IMR-90 (cell line): ENCODE measurements at regions not wholly inside any gene's neighbourhood (a gene's known extent, or its start where the extent isn't known, plus 50 kb on each side); places are given as distances from the start of the nearest gene placed in this dataset.

Source experiments
- ATAC-seq: fragments of 200-7000 bp; cut with Tn5 transposase; 2 replicates; pipeline ENCODE4 v1.9.1; 2020; ENCODE audit warnings: low read depth, mild to moderate bottlenecking, moderate library complexity
- BruUV-seq: library from RNA; stranded (reverse); fragments of 400-500 nt; replicated peaks from 2 replicates; lab custom pipeline; 2021; lab: Mats Ljungman, UMichigan
- CTCF ChIA-PET: fragments of 300-600 bp; formaldehyde crosslinking; extraction: SDS; loops from one replicate; lab custom pipeline; 2021; ENCODE audit warnings: antibody characterized with exemption; lab: Yijun Ruan, JAX
- POLR2A ChIA-PET: fragments of 300-600 bp; sonication (Branson Sonifier 250); formaldehyde crosslinking; loops from one replicate; lab custom pipeline; 2022; ENCODE audit warnings: antibody characterized with exemption; ENCODE audit not compliant: unreplicated experiment; lab: Charles Lee
- DNase-seq: peaks from one replicate; pipeline ENCODE4 v3.0.0; 2013
- H2AFZ ChIP-seq: replicated peaks from 2 replicates; pipeline ENCODE3; 2013; ENCODE audit warnings: low read length, mild to moderate bottlenecking; ENCODE audit not compliant: poor library complexity
- H2AK5ac ChIP-seq: 2 replicates; pipeline ENCODE4 v1.6.1; 2013; ENCODE audit warnings: low read depth, low read length, inconsistent platforms
- H2AK9ac ChIP-seq: replicated peaks from 2 replicates; pipeline ENCODE3; 2013; ENCODE audit warnings: mild to moderate bottlenecking, low read depth, low read length, moderate library complexity; ENCODE audit not compliant: poor library complexity
- H2BK120ac ChIP-seq: 2 replicates; pipeline ENCODE4 v1.6.1; 2013; ENCODE audit warnings: low read depth, low read length, inconsistent platforms
- H2BK15ac ChIP-seq: 3 replicates; pipeline ENCODE4 v1.6.1; 2013; ENCODE audit warnings: low read depth, low read length, inconsistent platforms
- H2BK20ac ChIP-seq: 2 replicates; pipeline ENCODE4 v1.6.1; 2013; ENCODE audit warnings: low read depth, mild to moderate bottlenecking, inconsistent platforms, low read length, moderate library complexity
- H2BK5ac ChIP-seq: 2 replicates; pipeline ENCODE4 v1.6.1; 2013; ENCODE audit warnings: mild to moderate bottlenecking, low read depth, low read length, inconsistent platforms; ENCODE audit not compliant: poor library complexity, severe bottlenecking
- H3K14ac ChIP-seq: replicated peaks from 2 replicates; pipeline ENCODE4 v1.6.1; 2013; ENCODE audit warnings: low read depth, low read length, inconsistent platforms
- H3K18ac ChIP-seq: 2 replicates; pipeline ENCODE4 v1.6.1; 2013; ENCODE audit warnings: low read depth, low read length, control low read depth
- H3K23ac ChIP-seq: 2 replicates; pipeline ENCODE4 v1.6.1; 2013; ENCODE audit warnings: low read depth, low read length, inconsistent platforms
- H3K27ac ChIP-seq: 2 replicates; pipeline ENCODE4 v1.5.1; 2013; ENCODE audit warnings: mild to moderate bottlenecking, control low read depth, low read length; ENCODE audit not compliant: insufficient read depth
- H3K27me3 ChIP-seq: 2 replicates; pipeline ENCODE4 v1.6.1; 2013; ENCODE audit warnings: low read length; ENCODE audit not compliant: control insufficient read depth, insufficient read depth
- H3K36me3 ChIP-seq: 2 replicates; pipeline ENCODE4 v1.6.1; 2013; ENCODE audit warnings: low read length, mixed read lengths; ENCODE audit not compliant: control insufficient read depth, insufficient read depth
- H3K4ac ChIP-seq: 2 replicates; pipeline ENCODE4 v1.6.1; 2013; ENCODE audit warnings: low read depth, low read length, inconsistent platforms
- H3K4me1 ChIP-seq: 2 replicates; pipeline ENCODE4 v1.6.1; 2013; ENCODE audit warnings: low read length, mixed read lengths; ENCODE audit not compliant: control insufficient read depth, insufficient read depth
- H3K4me2 ChIP-seq: 2 replicates; pipeline ENCODE4 v1.6.1; 2013; ENCODE audit warnings: low read depth, mild to moderate bottlenecking, control low read depth, low read length, moderate library complexity
- H3K4me3 ChIP-seq: 2 replicates; pipeline ENCODE4 v1.5.1; 2013; ENCODE audit warnings: low read depth, mild to moderate bottlenecking, control low read depth, low read length, moderate library complexity; ENCODE audit not compliant: insufficient read depth
- H3K56ac ChIP-seq: 2 replicates; pipeline ENCODE4 v1.6.1; 2013; ENCODE audit warnings: low read length, inconsistent platforms; ENCODE audit not compliant: insufficient read depth; ENCODE audit errors: extremely low read depth
- H3K79me1 ChIP-seq, 2 experiments: 2 replicates each; pipeline ENCODE4 v1.6.1; 2013; ENCODE audit warnings: low read length in 2 of 2, inconsistent platforms in 1 of 2, low read depth in 1 of 2
- H3K9ac ChIP-seq: 2 replicates; pipeline ENCODE4 v1.6.1; 2013; ENCODE audit warnings: low read depth, low read length, control low read depth
- H3K9me1 ChIP-seq: 2 replicates; pipeline ENCODE4 v1.6.1; 2013; ENCODE audit warnings: low read length, inconsistent platforms; ENCODE audit not compliant: insufficient read depth
- H3K9me3 ChIP-seq: 2 replicates; pipeline ENCODE4 v1.6.1; 2013; ENCODE audit warnings: low read length; ENCODE audit not compliant: control insufficient read depth, insufficient read depth
- H4K20me1 ChIP-seq: 2 replicates; pipeline ENCODE4 v1.6.1; 2013; ENCODE audit warnings: low read length, inconsistent platforms; ENCODE audit not compliant: insufficient read depth
- H4K5ac ChIP-seq: 2 replicates; pipeline ENCODE4 v1.6.1; 2013; ENCODE audit warnings: mild to moderate bottlenecking, low read depth, low read length, control low read depth
- H4K8ac ChIP-seq, 2 experiments: 2 replicates each; pipeline ENCODE4 v1.6.1; 2013; ENCODE audit warnings: low read depth in 2 of 2, low read length in 2 of 2, control low read depth in 1 of 2, inconsistent platforms in 1 of 2
- H4K91ac ChIP-seq: 2 replicates; pipeline ENCODE4 v1.6.1; 2013; ENCODE audit warnings: low read depth, low read length, inconsistent platforms; ENCODE audit not compliant: insufficient read depth
- BHLHE40 ChIP-seq: fragments of 150-350 bp; IDR thresholded peaks from 2 replicates; pipeline ENCODE4 v1.6.1; 2016; ENCODE audit warnings: mild to moderate bottlenecking, low read depth, low read length
- CEBPB ChIP-seq: IDR thresholded peaks from 2 replicates; pipeline ENCODE4 v1.6.1; 2012; ENCODE audit warnings: low read depth, low read length, improper control_type of control experiment
- CHD1 ChIP-seq: IDR thresholded peaks from 2 replicates; pipeline ENCODE4 v1.6.1; 2012; ENCODE audit warnings: low read depth, low read length, improper control_type of control experiment
- FOS ChIP-seq: fragments of 150-350 bp; IDR thresholded peaks from 2 replicates; pipeline ENCODE4 v1.6.1; 2016; ENCODE audit warnings: low read depth, low read length
- MAFK ChIP-seq: IDR thresholded peaks from 2 replicates; pipeline ENCODE4 v1.6.1; 2012; ENCODE audit warnings: low read depth, low read length, improper control_type of control experiment
- MAZ ChIP-seq: IDR thresholded peaks from 2 replicates; pipeline ENCODE4 v1.6.1; 2012; ENCODE audit warnings: low read depth, mild to moderate bottlenecking, low read length, improper control_type of control experiment, moderate library complexity, borderline replicate concordance
- MXI1 ChIP-seq: IDR thresholded peaks from 2 replicates; pipeline ENCODE4 v1.6.1; 2012; ENCODE audit warnings: low read depth, mild to moderate bottlenecking, low read length, moderate library complexity, borderline replicate concordance
- NFE2L2 ChIP-seq: fragments of 150-350 bp; IDR thresholded peaks from 2 replicates; pipeline ENCODE4 v1.6.1; 2016; ENCODE audit warnings: low read depth, mild to moderate bottlenecking, low read length
- POLR2A ChIP-seq: IDR thresholded peaks from 2 replicates; pipeline ENCODE4 v1.6.1; 2012; ENCODE audit warnings: mild to moderate bottlenecking, low read depth, low read length
- RAD21 ChIP-seq: IDR thresholded peaks from 2 replicates; pipeline ENCODE4 v1.6.1; 2012; ENCODE audit warnings: low read length, improper control_type of control experiment
- RCOR1 ChIP-seq: IDR thresholded peaks from 2 replicates; pipeline ENCODE4 v1.6.1; 2012; ENCODE audit warnings: mild to moderate bottlenecking, low read length, improper control_type of control experiment; ENCODE audit not compliant: insufficient replicate concordance
- RFX5 ChIP-seq: IDR thresholded peaks from 2 replicates; pipeline ENCODE4 v1.8.0; 2012; ENCODE audit warnings: low read depth, mild to moderate bottlenecking, low read length, moderate library complexity
- SMC3 ChIP-seq: fragments of 150-350 bp; IDR thresholded peaks from 2 replicates; pipeline ENCODE4 v1.6.1; 2016; ENCODE audit warnings: low read depth, mild to moderate bottlenecking, antibody characterized with exemption, low read length, moderate library complexity
- WGBS, 2 experiments: methylation state at CpG; one replicate each; pipeline versions ENCODE4 v1.1.5 to v1.1.7; 2013; ENCODE audit warnings: missing lambda C conversion rate in 2 of 2; ENCODE audit not compliant: insufficient read length in 1 of 2; ENCODE audit errors: extremely low coverage in 2 of 2; 5-methylcytosine and 5-hydroxymethylcytosine counted together
- dilution Hi-C: fragments of 300-500 bp; cut with HindIII; formaldehyde crosslinking; loops from one replicate; pipeline ENCODE4 v1.14.3; 2018; ENCODE audit warnings: low sequenced_read_pairs; ENCODE audit not compliant: unreplicated experiment
- in situ Hi-C: fragments of 300-500 bp; cut with MboI; formaldehyde crosslinking; loops from 3 replicates; pipeline ENCODE4 v1.14.3; 2019; ENCODE audit warnings: low sequenced_read_pairs, inconsistent platforms, mixed read lengths
- intact Hi-C: fragments of 100-400 bp; cut with micrococcal nuclease; formaldehyde crosslinking; loops from 2 replicates; pipeline ENCODE4 v1.10.0; 2022
- TF ChIP-seq, protein P1 (sequence below): fragments of 150-350 bp; IDR thresholded peaks from 2 replicates; pipeline ENCODE4 v1.6.1; 2016; ENCODE audit warnings: low read depth, mild to moderate bottlenecking, low read length, moderate library complexity, borderline replicate concordance
- TF ChIP-seq, protein P2 (sequence below): conservative IDR thresholded peaks from 2 replicates; pipeline ENCODE4 v1.5.1; 2012; ENCODE audit warnings: mild to moderate bottlenecking, low read depth, low read length, improper control_type of control experiment
- TF ChIP-seq, protein P3 (sequence below): fragments of 150-350 bp; IDR thresholded peaks from 2 replicates; pipeline ENCODE4 v1.6.1; 2017; ENCODE audit warnings: mild to moderate bottlenecking, antibody characterized with exemption, low read length, low read depth

DNA sequence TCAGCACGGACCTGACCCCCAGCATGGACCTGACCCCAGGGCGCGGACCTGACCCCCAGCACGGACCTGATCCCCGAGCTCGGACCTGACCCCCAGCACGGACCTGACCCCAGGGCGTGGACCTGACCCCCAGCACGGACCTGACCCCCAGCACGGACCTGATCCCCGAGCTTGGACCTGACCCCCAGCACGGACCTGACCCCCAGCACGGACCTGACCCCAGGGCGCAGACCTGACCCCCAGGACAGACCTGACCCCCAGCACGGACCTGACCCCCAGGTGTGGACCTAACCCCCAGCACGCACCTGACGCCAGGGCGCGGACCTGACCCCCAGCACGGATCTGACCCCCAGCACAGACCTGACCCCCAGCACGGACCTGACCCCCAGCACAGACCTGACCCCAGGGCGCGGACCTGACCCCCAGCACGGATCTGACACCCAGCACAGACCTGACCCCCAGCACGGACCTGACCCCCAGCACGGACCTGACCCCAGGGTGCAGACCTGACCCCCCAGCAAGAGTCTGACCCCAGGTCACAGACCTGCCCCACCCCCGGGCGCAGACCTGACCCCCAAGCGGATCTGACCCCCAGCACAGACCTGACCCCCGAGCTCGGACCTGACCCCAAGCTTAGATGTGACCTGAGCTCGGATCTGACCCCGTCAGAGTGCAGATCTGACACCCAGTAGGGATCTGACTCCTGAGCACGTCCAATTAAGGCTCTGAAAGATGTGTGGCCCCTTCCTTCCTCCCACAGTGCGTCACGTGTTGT, 98.7 kb downstream of the C16orf95 start:
- Histone ChIP-seq H2BK20ac (no peak overlapping the region), H4K20me1 (no peaks in the 10 kb centered on the region), H3K4me2 (no peak overlapping the region), H3K23ac (no peak overlapping the region), H3K14ac (no peak overlapping the region; the same call in 1 of the 2 replicates), H3K79me1 (no peaks in the 10 kb centered on the region), H3K36me3 (no peaks in the 10 kb centered on the region), H3K4me3 (no peak overlapping the region), H3K4ac (no peak overlapping the region), H4K91ac (no peak overlapping the region), H3K9me1 (no peaks in the 10 kb centered on the region), H2AK5ac (no peak overlapping the region), H3K27ac (no peak overlapping the region), H3K9me3 (no peaks in the 10 kb centered on the region; the same call in 1 of the 2 replicates), H2BK120ac (no peak overlapping the region), H3K4me1 (no peaks in the 10 kb centered on the region), H3K27me3 (peaks cover 13% of the 10 kb centered on the region; the same call in 1 of the 2 replicates), H4K8ac (no peak overlapping the region), H4K5ac (no peak overlapping the region), H3K56ac (no peak overlapping the region), H2AFZ (no peak overlapping the region), H3K18ac (no peak overlapping the region), H2BK15ac (no peak overlapping the region), H2BK5ac (no peak overlapping the region), H3K9ac (no peak overlapping the region), H2AK9ac (no peak overlapping the region)
- dilution Hi-C loops = no loop called here
- BruUV-seq = no TSS peak
- intact Hi-C loops = no loop called here
- in situ Hi-C loops = no loop called here
- no peak for TF ChIP-seq RAD21
- TF ChIP-seq MAFK = no peak
- no peak for TF ChIP-seq BHLHE40
- TF ChIP-seq RFX5 = no peak
- no peak for TF ChIP-seq POLR2A
- TF ChIP-seq, protein P1, sequence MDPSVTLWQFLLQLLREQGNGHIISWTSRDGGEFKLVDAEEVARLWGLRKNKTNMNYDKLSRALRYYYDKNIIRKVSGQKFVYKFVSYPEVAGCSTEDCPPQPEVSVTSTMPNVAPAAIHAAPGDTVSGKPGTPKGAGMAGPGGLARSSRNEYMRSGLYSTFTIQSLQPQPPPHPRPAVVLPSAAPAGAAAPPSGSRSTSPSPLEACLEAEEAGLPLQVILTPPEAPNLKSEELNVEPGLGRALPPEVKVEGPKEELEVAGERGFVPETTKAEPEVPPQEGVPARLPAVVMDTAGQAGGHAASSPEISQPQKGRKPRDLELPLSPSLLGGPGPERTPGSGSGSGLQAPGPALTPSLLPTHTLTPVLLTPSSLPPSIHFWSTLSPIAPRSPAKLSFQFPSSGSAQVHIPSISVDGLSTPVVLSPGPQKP = no peak
- no peak for TF ChIP-seq CHD1
- TF ChIP-seq RCOR1 = no peak
- TF ChIP-seq MXI1 = no peak
- TF ChIP-seq, protein P2, sequence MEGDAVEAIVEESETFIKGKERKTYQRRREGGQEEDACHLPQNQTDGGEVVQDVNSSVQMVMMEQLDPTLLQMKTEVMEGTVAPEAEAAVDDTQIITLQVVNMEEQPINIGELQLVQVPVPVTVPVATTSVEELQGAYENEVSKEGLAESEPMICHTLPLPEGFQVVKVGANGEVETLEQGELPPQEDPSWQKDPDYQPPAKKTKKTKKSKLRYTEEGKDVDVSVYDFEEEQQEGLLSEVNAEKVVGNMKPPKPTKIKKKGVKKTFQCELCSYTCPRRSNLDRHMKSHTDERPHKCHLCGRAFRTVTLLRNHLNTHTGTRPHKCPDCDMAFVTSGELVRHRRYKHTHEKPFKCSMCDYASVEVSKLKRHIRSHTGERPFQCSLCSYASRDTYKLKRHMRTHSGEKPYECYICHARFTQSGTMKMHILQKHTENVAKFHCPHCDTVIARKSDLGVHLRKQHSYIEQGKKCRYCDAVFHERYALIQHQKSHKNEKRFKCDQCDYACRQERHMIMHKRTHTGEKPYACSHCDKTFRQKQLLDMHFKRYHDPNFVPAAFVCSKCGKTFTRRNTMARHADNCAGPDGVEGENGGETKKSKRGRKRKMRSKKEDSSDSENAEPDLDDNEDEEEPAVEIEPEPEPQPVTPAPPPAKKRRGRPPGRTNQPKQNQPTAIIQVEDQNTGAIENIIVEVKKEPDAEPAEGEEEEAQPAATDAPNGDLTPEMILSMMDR = no peak
- no peak for TF ChIP-seq MAZ
- TF ChIP-seq, protein P3, sequence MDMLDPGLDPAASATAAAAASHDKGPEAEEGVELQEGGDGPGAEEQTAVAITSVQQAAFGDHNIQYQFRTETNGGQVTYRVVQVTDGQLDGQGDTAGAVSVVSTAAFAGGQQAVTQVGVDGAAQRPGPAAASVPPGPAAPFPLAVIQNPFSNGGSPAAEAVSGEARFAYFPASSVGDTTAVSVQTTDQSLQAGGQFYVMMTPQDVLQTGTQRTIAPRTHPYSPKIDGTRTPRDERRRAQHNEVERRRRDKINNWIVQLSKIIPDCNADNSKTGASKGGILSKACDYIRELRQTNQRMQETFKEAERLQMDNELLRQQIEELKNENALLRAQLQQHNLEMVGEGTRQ = no peak
- TF ChIP-seq NFE2L2 = no peak
- no peak for TF ChIP-seq CEBPB
- no peak for TF ChIP-seq SMC3
- no peak for TF ChIP-seq FOS
- WGBS, 2 experiments = 90% methylated on average over 2 of the region's 36 CpGs; no CpG with 5 or more reads in 1 of the 2 experiments
- DNase-seq (no peak), ATAC-seq (no peak)
- ChIA-PET POLR2A (no interaction called here), CTCF (no interaction called here)
